Astrocyte (in vitro differentiated cells and primary cell): ENCODE measurements at regions not wholly inside any gene's neighbourhood (a gene's known extent, or its start where the extent isn't known, plus 50 kb on each side); places are given as distances from the start of the nearest gene placed in this dataset.

Source experiments
- DNase-seq: peaks from one replicate; pipeline ENCODE4 v3.0.0-alpha.2; 2010; ENCODE audit warnings: low read depth
- FAIRE-seq: peaks from 2 replicates; lab custom pipeline; 2011; peaks lifted over from hg19 to GRCh38; lab: Jason Lieb, UNC
- H2AFZ ChIP-seq: 2 replicates; pipeline ENCODE4 v1.6.0; 2012; ENCODE audit warnings: low read depth, low read length, inconsistent platforms
- H3K27ac ChIP-seq: 2 replicates; pipeline ENCODE4 v1.5.1; 2011; ENCODE audit warnings: low read depth, low read length, inconsistent platforms
- H3K27me3 ChIP-seq: 2 replicates; pipeline ENCODE4 v1.6.0; 2011; ENCODE audit warnings: low read length, inconsistent platforms; ENCODE audit not compliant: insufficient read depth
- H3K36me3 ChIP-seq: 2 replicates; pipeline ENCODE4 v1.5.1; 2011; ENCODE audit warnings: low read length, inconsistent platforms; ENCODE audit not compliant: insufficient read depth
- H3K4me1 ChIP-seq: 2 replicates; pipeline ENCODE4 v1.5.1; 2011; ENCODE audit warnings: low read length, inconsistent platforms; ENCODE audit not compliant: insufficient read depth
- H3K4me2 ChIP-seq: 2 replicates; pipeline ENCODE4 v1.6.0; 2012; ENCODE audit warnings: low read length, inconsistent platforms
- H3K4me3 ChIP-seq: 2 replicates; pipeline ENCODE4 v1.5.1; 2011; ENCODE audit warnings: low read depth, mild to moderate bottlenecking, low read length, inconsistent platforms; ENCODE audit not compliant: insufficient read depth
- H3K79me2 ChIP-seq: 2 replicates; pipeline ENCODE4 v1.6.0; 2012; ENCODE audit warnings: mild to moderate bottlenecking, low read length, inconsistent platforms; ENCODE audit not compliant: insufficient read depth
- H3K9ac ChIP-seq: 2 replicates; pipeline ENCODE4 v1.6.0; 2012; ENCODE audit warnings: mild to moderate bottlenecking, low read length, inconsistent platforms
- H3K9me3 ChIP-seq: 2 replicates; pipeline ENCODE4 v1.5.1; 2012; ENCODE audit warnings: low read depth, mild to moderate bottlenecking, low read length, inconsistent platforms; ENCODE audit not compliant: insufficient read depth
- H4K20me1 ChIP-seq: 2 replicates; pipeline ENCODE4 v1.6.0; 2012; ENCODE audit warnings: low read length, inconsistent platforms; ENCODE audit not compliant: insufficient read depth
- H3K27ac Mint-ChIP-seq: one replicate; pipeline ENCODE4 v1.8.0; 2021; ENCODE audit warnings: mild to moderate bottlenecking, mixed read lengths; ENCODE audit not compliant: unreplicated experiment
- H3K27me3 Mint-ChIP-seq: one replicate; pipeline ENCODE4 v1.8.0; 2021; ENCODE audit warnings: low read depth, mixed read lengths; ENCODE audit not compliant: unreplicated experiment
- H3K36me3 Mint-ChIP-seq: one replicate; pipeline ENCODE4 v1.8.0; 2021; ENCODE audit warnings: low read depth, mixed read lengths; ENCODE audit not compliant: unreplicated experiment
- H3K4me1 Mint-ChIP-seq: one replicate; pipeline ENCODE4 v1.8.0; 2021; ENCODE audit warnings: low read depth, mixed read lengths; ENCODE audit not compliant: unreplicated experiment
- H3K4me3 Mint-ChIP-seq: one replicate; pipeline ENCODE4 v1.8.0; 2021; ENCODE audit warnings: mild to moderate bottlenecking, moderate library complexity, mixed read lengths; ENCODE audit not compliant: unreplicated experiment
- H3K9me3 Mint-ChIP-seq: one replicate; pipeline ENCODE4 v1.8.0; 2021; ENCODE audit warnings: mild to moderate bottlenecking, mixed read lengths; ENCODE audit not compliant: unreplicated experiment
- CTCF ChIP-seq: IDR thresholded peaks from 2 replicates; pipeline ENCODE4 v1.5.1; 2011; ENCODE audit warnings: low read depth, mild to moderate bottlenecking, inconsistent platforms, low read length, moderate library complexity; ENCODE audit not compliant: insufficient read depth
- EZH2 ChIP-seq: IDR thresholded peaks from 2 replicates; pipeline ENCODE4 v1.6.1; 2012; ENCODE audit warnings: mild to moderate bottlenecking, low read length, inconsistent platforms; ENCODE audit not compliant: insufficient read depth

GRCh38 chrX:45274576-45274975, 73.9 kb upstream of the DIPK2B start:
- DNase-seq (peak; percentile 48), FAIRE-seq (peak; percentile 78)
- no peaks in the 10 kb centered on the region for H3K79me2 ChIP-seq
- H3K4me2 ChIP-seq = no peak overlapping the region
- no peak overlapping the region for H3K27ac ChIP-seq
- no peaks in the 10 kb centered on the region for H3K4me1 ChIP-seq
- no peak overlapping the region for H3K4me3 Mint-ChIP-seq
- H3K4me1 Mint-ChIP-seq = no peaks in the 10 kb centered on the region
- H4K20me1 ChIP-seq = no peaks in the 10 kb centered on the region
- no peak overlapping the region for H2AFZ ChIP-seq
- H3K27me3 ChIP-seq = no peaks in the 10 kb centered on the region
- no peaks in the 10 kb centered on the region for H3K36me3 Mint-ChIP-seq
- H3K9ac ChIP-seq = no peak overlapping the region
- H3K27ac Mint-ChIP-seq = no peak overlapping the region
- H3K9me3 Mint-ChIP-seq = no peaks in the 10 kb centered on the region
- no peak overlapping the region for H3K4me3 ChIP-seq
- no peaks in the 10 kb centered on the region for H3K27me3 Mint-ChIP-seq
- H3K9me3 ChIP-seq = no peaks in the 10 kb centered on the region
- no peaks in the 10 kb centered on the region for H3K36me3 ChIP-seq
- no peak for TF ChIP-seq CTCF
- TF ChIP-seq EZH2 = no peak

GRCh38 chrX:45267007-45267406, 66.3 kb upstream of the DIPK2B start:
- no peaks in the 10 kb centered on the region for H3K79me2 ChIP-seq
- FAIRE-seq (peak; percentile 67), DNase-seq (no peak)
- H3K27ac Mint-ChIP-seq = no peak overlapping the region
- no peaks in the 10 kb centered on the region for H3K9me3 ChIP-seq
- no peaks in the 10 kb centered on the region for H3K4me1 Mint-ChIP-seq
- H3K36me3 Mint-ChIP-seq = no peaks in the 10 kb centered on the region
- no peak overlapping the region for H3K4me3 Mint-ChIP-seq
- H3K4me3 ChIP-seq = no peak overlapping the region
- no peak overlapping the region for H2AFZ ChIP-seq
- no peaks in the 10 kb centered on the region for H3K4me1 ChIP-seq
- H3K36me3 ChIP-seq = no peaks in the 10 kb centered on the region
- TF ChIP-seq CTCF (no peak), EZH2 (no peak)
- H3K27me3 Mint-ChIP-seq = no peaks in the 10 kb centered on the region
- no peaks in the 10 kb centered on the region for H3K27me3 ChIP-seq
- no peak overlapping the region for H3K4me2 ChIP-seq
- H4K20me1 ChIP-seq = no peaks in the 10 kb centered on the region
- no peak overlapping the region for H3K9ac ChIP-seq
- H3K9me3 Mint-ChIP-seq = peaks cover 8% of the 10 kb centered on the region
- no peak overlapping the region for H3K27ac ChIP-seq

GRCh38 chrX:45266456-45266855, 65.8 kb upstream of the DIPK2B start:
- no peaks in the 10 kb centered on the region for H3K9me3 ChIP-seq
- H3K79me2 ChIP-seq = no peaks in the 10 kb centered on the region
- Mint-ChIP-seq H3K4me3 (no peak overlapping the region), H3K27ac (no peak overlapping the region), H3K36me3 (no peaks in the 10 kb centered on the region), H3K27me3 (no peaks in the 10 kb centered on the region), H3K4me1 (no peaks in the 10 kb centered on the region), H3K9me3 (peaks cover 8% of the 10 kb centered on the region)
- no peak overlapping the region for H3K9ac ChIP-seq
- H3K36me3 ChIP-seq = no peaks in the 10 kb centered on the region
- DNase-seq (no peak), FAIRE-seq (peak; percentile 97)
- no peaks in the 10 kb centered on the region for H3K4me1 ChIP-seq
- no peaks in the 10 kb centered on the region for H3K27me3 ChIP-seq
- no peak for TF ChIP-seq CTCF
- no peak for TF ChIP-seq EZH2
- H3K27ac ChIP-seq = no peak overlapping the region
- no peak overlapping the region for H3K4me3 ChIP-seq
- H4K20me1 ChIP-seq = no peaks in the 10 kb centered on the region
- no peak overlapping the region for H3K4me2 ChIP-seq
- no peak overlapping the region for H2AFZ ChIP-seq
